ENCODE measurements at regions not wholly inside any gene's neighbourhood (a gene's known extent, or its start where the extent isn't known, plus 50 kb on each side); places are given as distances from the start of the nearest gene placed in this dataset.

DNA sequence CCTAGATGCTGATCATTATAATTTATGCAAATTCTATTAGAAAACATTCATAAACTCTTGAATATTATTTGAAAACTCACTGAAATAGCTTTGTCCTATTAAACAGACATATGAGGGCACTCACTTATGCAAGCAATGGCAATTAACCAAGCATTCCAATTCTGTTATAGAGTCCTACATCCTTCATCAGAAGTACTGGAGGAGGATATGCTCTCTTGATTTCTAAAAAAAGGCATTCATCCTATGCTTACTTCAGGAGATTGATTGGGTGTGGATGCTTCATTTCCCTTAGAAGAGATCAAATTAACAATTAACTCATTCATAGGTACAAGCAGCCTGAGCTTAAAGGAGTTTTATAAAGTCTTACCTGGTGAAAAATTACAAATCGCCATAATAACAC is 1317.2 kb downstream of the PCDH7 start:
- no peak overlapping the region for H3K27ac ChIP-seq
- 35% methylated on average over 1 of the region's 1 CpG for WGBS (ENCODE audit: insufficient coverage, low coverage, low lambda C conversion rate, missing lambda C conversion rate)
- no peak for ATAC-seq

DNA sequence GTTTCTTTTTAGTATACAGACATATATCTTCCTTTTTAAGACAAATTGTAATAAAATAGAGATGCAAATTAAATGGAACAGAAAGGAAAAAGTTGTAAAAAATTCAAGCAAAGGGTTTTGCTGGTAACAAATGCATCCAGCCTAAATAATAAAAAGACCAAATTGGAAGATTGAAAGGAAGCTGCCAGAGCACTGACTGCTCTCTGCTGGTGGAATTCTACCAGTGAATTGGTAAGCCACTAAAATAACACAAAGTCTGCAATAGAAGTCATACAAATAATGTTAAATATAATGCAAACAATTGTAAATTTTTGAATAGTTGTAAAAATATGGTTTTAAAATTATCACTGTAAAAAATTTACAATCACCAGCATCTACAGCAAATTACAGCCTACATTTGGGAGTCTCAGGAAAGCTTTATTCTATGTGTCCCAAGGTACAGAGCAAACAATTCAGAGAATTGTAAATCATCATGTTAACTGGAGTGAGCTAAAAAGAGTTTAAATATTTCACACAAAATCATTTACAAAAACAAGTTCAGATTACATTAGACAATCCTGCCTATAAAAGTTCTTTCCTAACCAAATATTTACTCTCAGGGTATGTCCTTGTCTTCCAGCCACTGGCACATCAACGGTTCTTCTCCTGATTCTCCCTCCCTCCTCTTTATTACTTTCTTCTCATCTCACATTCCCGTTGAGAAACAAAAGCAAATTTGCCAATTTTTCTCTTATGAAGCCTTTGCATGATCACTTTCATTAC is 1322.5 kb downstream of the PCDH7 start:
- TF ChIP-seq, protein P1, sequence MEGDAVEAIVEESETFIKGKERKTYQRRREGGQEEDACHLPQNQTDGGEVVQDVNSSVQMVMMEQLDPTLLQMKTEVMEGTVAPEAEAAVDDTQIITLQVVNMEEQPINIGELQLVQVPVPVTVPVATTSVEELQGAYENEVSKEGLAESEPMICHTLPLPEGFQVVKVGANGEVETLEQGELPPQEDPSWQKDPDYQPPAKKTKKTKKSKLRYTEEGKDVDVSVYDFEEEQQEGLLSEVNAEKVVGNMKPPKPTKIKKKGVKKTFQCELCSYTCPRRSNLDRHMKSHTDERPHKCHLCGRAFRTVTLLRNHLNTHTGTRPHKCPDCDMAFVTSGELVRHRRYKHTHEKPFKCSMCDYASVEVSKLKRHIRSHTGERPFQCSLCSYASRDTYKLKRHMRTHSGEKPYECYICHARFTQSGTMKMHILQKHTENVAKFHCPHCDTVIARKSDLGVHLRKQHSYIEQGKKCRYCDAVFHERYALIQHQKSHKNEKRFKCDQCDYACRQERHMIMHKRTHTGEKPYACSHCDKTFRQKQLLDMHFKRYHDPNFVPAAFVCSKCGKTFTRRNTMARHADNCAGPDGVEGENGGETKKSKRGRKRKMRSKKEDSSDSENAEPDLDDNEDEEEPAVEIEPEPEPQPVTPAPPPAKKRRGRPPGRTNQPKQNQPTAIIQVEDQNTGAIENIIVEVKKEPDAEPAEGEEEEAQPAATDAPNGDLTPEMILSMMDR (IDR thresholded peaks at IDR 0.05) = no peak
- no peak for TF ChIP-seq POLR2A (IDR thresholded peaks at IDR 0.05)
- H3K36me3 ChIP-seq = no peaks in the 10 kb centered on the region
- ATAC-seq = no peak

More for the DNA sequence above, 1317.2 kb downstream of the PCDH7 start:
- TF ChIP-seq POLR2A (IDR thresholded peaks at IDR 0.05) = no peak
- TF ChIP-seq, protein P1 (IDR thresholded peaks at IDR 0.05) = no peak
- Histone ChIP-seq H3K36me3 (no peaks in the 10 kb centered on the region), H3K4me3 (no peak overlapping the region), H3K27me3 (no peaks in the 10 kb centered on the region), H3K9me3 (no peaks in the 10 kb centered on the region), H3K4me1 (no peaks in the 10 kb centered on the region)
- intact Hi-C loops (cut with DNase I) = no loop called here
- no peak for DNase-seq

DNA sequence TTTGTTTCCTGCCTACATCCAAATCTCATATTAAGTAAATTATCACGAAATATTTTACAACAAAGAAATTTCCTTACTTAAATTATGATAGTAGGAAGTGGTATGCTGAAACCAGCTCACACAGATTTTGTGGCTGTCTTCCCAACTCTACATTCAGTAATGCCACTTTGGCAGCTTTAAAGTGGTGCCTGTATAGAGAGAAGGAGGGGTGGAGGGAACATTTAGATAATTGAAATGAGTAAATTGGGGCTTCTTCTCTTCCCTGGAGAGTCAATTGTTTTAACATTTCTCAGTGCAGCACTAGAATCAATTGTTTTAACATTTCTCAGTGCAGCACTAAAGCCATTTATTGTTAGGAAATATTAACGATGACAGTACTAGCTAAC is 1323.1 kb downstream of the PCDH7 start:
- intact Hi-C loops (cut with DNase I) = no loop called here
- no peak for DNase-seq
- WGBS (ENCODE audit: insufficient coverage, low coverage, low lambda C conversion rate, missing lambda C conversion rate) = 54% methylated on average over 2 of the region's 2 CpGs

More for the DNA sequence above, 1322.5 kb downstream of the PCDH7 start:
- WGBS (ENCODE audit: insufficient coverage, low coverage, low lambda C conversion rate, missing lambda C conversion rate) = 28% methylated on average over 2 of the region's 2 CpGs
- H3K27ac ChIP-seq = no peak overlapping the region
- intact Hi-C loops (cut with DNase I) = no loop called here
- H3K4me3 ChIP-seq = no peak overlapping the region
- DNase-seq = no peak
- no peaks in the 10 kb centered on the region for H3K4me1 ChIP-seq
- H3K9me3 ChIP-seq = no peaks in the 10 kb centered on the region
- H3K27me3 ChIP-seq = no peaks in the 10 kb centered on the region

DNA sequence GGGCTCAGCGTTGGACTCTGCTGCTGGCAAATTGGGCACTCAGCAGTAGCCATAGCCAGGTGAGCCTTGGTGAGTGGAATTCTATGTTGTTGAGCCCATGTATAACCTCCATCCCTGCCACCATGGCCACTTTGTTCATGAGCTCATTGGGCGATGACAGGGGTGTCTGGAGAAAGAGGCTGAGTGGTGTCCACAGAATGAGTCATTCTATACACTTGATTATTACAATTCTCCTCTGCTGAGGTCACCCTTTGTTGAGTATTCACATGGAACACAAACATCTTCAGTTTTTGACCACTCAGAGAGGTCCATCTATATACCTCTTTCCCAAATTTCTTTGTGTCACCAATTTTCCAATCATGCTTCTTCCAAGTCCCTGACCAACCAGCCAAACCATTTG is 1341.7 kb downstream of the PCDH7 start:
- TF ChIP-seq, protein P1 (IDR thresholded peaks at IDR 0.05) = no peak
- TF ChIP-seq POLR2A (IDR thresholded peaks at IDR 0.05) = no peak
- Histone ChIP-seq H3K4me3 (no peak overlapping the region), H3K27me3 (no peaks in the 10 kb centered on the region), H3K4me1 (no peaks in the 10 kb centered on the region), H3K27ac (no peak overlapping the region), H3K36me3 (no peaks in the 10 kb centered on the region), H3K9me3 (no peaks in the 10 kb centered on the region)
- 55% methylated on average over 2 of the region's 2 CpGs for WGBS (ENCODE audit: insufficient coverage, low coverage, low lambda C conversion rate, missing lambda C conversion rate)
- DNase-seq (no peak), ATAC-seq (no peak)
- intact Hi-C loops (cut with DNase I) = no loop called here

More for the DNA sequence above, 1323.1 kb downstream of the PCDH7 start:
- Histone ChIP-seq H3K27ac (no peak overlapping the region), H3K27me3 (no peaks in the 10 kb centered on the region), H3K4me1 (no peaks in the 10 kb centered on the region), H3K9me3 (no peaks in the 10 kb centered on the region), H3K36me3 (no peaks in the 10 kb centered on the region), H3K4me3 (no peak overlapping the region)
- TF ChIP-seq, protein P1 (IDR thresholded peaks at IDR 0.05) = no peak
- no peak for TF ChIP-seq POLR2A (IDR thresholded peaks at IDR 0.05)
- no peak for ATAC-seq

Measured in right lobe of liver (tissue), 6 donors.